Heart left ventricle (tissue), 13 donors: ENCODE measurements at regions not wholly inside any gene's neighbourhood (a gene's known extent, or its start where the extent isn't known, plus 50 kb on each side); places are given as distances from the start of the nearest gene placed in this dataset.

Experiments used
- CTCF ChIP-seq, 12 donors: fragments of 200-600 bp; sonication (generic) in 4 of 12; IDR thresholded peaks; one replicate each; pipeline versions ENCODE4 v1.5.0 to v1.8.0; 2018 to 2022; ENCODE audit warnings: antibody characterized with exemption in 12 of 12, mild to moderate bottlenecking in 5 of 12
- POLR2A ChIP-seq, 2 donors: fragments of 450-650 bp; IDR thresholded peaks; one replicate each; pipeline ENCODE4 v1.6.1; 2017; ENCODE audit warnings: antibody characterized with exemption in 2 of 2, mild to moderate bottlenecking in 2 of 2, moderate library complexity in 2 of 2
- donor health status: ischemic (EF 13 %, LVEDD 7.1; RV severe dilation, severe dysfunction).
- donor health status: DM: no; HTN: yes; CAD: no.
- donor health status: DM: no; HTN: no; CAD: no.
- donor health status: ischemic (EF 25% LVEDD 6.9; RV normal size, moderate dysfunction).
- donor health status: ischemic (EF 25% LVEDD 5.7; RV mildly dilated, moderate dysfunction).
- donor health status: ischemic (EF 35%, LVEDD 5.7; RV mildly dilated, moderate dysfunction).
- donor health status: nonischemic (EF 11% LVEDD 7.7; RV severe dilation, severe dysfunction).
- donor health status: DM: yes; HTN: yes; CAD: no.
- donor health status: PGD.
- donor health status: ischemic (EF 29% LVEDD 5.4; RV normal size, mild dysfunction).
- donor health status: nonischemic (EF 23%, LVEDD 6.1; RV moderate dilation, normal function).

- TF ChIP-seq POLR2A (IDR thresholded peaks at IDR 0.05) = no peak
- TF ChIP-seq CTCF (IDR thresholded peaks at IDR 0.05) = no peak
Observed at GRCh38 chr3:71974786-71975185, 189.8 kb upstream of the PROK2 start.
